ENCODE measurements at regions not wholly inside any gene's neighbourhood (a gene's known extent, or its start where the extent isn't known, plus 50 kb on each side); places are given as distances from the start of the nearest gene placed in this dataset.

GRCh38 chr3:31268868-31269267 lies 263.9 kb upstream of the STT3B start:
- FAIRE-seq (no peak), DNase-seq (ENCODE audit: low read depth) (no peak)
- H3K27me3 ChIP-seq (ENCODE audit: control insufficient read depth, insufficient read depth, low read length) = no peaks in the 10 kb centered on the region
- no peaks in the 10 kb centered on the region for H3K36me3 ChIP-seq (ENCODE audit: control insufficient read depth, insufficient read depth, low read length)
- no peak overlapping the region for H3K4me3 ChIP-seq (ENCODE audit: low read depth, low read length)
- TF ChIP-seq, protein P1, sequence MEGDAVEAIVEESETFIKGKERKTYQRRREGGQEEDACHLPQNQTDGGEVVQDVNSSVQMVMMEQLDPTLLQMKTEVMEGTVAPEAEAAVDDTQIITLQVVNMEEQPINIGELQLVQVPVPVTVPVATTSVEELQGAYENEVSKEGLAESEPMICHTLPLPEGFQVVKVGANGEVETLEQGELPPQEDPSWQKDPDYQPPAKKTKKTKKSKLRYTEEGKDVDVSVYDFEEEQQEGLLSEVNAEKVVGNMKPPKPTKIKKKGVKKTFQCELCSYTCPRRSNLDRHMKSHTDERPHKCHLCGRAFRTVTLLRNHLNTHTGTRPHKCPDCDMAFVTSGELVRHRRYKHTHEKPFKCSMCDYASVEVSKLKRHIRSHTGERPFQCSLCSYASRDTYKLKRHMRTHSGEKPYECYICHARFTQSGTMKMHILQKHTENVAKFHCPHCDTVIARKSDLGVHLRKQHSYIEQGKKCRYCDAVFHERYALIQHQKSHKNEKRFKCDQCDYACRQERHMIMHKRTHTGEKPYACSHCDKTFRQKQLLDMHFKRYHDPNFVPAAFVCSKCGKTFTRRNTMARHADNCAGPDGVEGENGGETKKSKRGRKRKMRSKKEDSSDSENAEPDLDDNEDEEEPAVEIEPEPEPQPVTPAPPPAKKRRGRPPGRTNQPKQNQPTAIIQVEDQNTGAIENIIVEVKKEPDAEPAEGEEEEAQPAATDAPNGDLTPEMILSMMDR (IDR thresholded peaks at IDR 0.05; ENCODE audit: insufficient read depth, low read length, severe bottlenecking) = no peak

DNA sequence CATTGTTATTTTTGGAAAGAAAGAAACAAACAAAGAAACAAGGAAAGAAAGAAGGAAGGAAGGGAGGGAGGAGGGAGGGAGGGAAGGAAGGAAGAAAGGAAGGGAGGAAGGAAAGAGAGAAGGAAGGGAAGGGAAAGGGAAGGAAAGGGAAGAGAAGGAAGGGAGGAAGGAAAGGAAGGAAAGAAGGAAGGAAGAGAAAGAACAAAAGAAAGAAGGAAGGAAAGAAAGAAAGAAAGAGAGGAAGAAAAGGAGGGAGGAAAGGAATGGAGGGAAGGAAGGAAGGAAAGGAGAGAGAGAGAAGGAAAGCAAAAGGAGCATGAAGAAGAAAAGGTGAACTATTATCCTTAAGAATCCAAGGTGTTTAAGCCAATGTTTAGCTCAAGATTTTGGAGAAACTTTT lies 262.7 kb upstream of the STT3B start:
- FAIRE-seq = no peak

DNA sequence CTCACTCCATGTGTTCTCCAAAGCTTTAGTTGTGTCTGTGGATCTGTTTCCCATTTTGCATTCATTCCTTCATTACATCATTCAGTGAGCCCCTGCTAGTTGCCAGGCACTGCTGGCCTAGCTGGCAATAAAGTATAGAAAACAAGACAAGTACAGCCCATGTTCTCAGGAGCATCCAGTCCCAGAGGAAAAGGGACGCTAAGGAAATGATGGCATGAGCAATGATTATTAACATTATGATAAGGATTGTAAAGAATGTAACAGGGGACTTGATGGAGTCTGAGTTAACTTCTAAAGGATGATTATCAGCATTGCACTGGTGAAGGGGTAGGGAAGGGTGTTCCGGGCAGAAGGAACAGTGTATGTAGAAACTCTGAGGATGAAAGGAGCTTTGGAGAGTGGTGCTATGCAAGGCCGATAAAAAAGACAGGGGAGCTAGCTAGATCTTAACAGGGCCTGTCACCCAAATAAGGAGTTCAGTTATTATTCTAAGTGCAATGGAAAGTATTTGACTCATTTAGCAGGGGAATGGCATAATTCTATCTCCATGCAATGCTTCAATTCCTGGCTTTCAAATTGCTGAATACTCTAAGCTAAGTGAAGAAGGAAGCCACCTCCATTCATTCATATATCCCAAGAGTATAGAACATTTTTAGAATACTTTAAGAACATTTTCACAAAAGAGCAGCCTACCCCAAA lies 258.2 kb upstream of the STT3B start:
- Histone ChIP-seq H3K4me3 (ENCODE audit: low read depth, low read length) (no peak overlapping the region), H3K36me3 (ENCODE audit: control insufficient read depth, insufficient read depth, low read length) (no peaks in the 10 kb centered on the region), H3K27me3 (ENCODE audit: control insufficient read depth, insufficient read depth, low read length) (no peaks in the 10 kb centered on the region)
- DNase-seq (ENCODE audit: low read depth) = no peak
- no peak for FAIRE-seq
- TF ChIP-seq, protein P1 (IDR thresholded peaks at IDR 0.05; ENCODE audit: insufficient read depth, low read length, severe bottlenecking) = no peak

More for the DNA sequence above, 262.7 kb upstream of the STT3B start:
- Histone ChIP-seq H3K36me3 (ENCODE audit: control insufficient read depth, insufficient read depth, low read length) (no peaks in the 10 kb centered on the region), H3K27me3 (ENCODE audit: control insufficient read depth, insufficient read depth, low read length) (no peaks in the 10 kb centered on the region), H3K4me3 (ENCODE audit: low read depth, low read length) (no peak overlapping the region)
- DNase-seq (ENCODE audit: low read depth) = no peak
- TF ChIP-seq, protein P1 (IDR thresholded peaks at IDR 0.05; ENCODE audit: insufficient read depth, low read length, severe bottlenecking) = no peak

DNA sequence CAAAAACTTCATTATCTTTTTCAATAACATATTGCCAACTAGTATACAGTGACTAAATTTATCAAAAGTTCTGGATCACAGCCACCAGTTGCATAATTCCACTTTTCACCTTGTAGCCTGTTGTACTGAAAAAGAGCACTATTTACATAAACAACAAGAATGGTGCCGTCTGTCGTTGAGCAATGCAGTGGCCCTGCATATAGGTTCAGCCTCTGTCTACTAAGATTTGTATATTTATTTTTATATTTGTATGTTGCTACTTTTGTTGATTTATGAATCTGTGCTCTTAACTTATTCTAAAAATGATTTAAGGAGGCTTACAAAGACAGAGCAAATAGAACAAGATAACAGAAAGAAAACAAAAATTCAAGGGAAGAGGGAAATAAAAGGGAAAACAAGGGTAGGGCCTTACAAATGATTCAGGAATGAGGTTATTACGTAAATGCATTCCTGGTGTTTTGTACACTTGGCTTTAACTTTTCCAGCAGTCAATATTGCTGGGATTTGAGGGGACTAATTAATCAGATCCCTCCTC lies 257.6 kb upstream of the STT3B start:
- Histone ChIP-seq H3K4me3 (ENCODE audit: low read depth, low read length) (no peak overlapping the region), H3K27me3 (ENCODE audit: control insufficient read depth, insufficient read depth, low read length) (no peaks in the 10 kb centered on the region), H3K36me3 (ENCODE audit: control insufficient read depth, insufficient read depth, low read length) (no peaks in the 10 kb centered on the region)
- FAIRE-seq = no peak
- DNase-seq (ENCODE audit: low read depth) = peak; percentile 91
- TF ChIP-seq, protein P1 (IDR thresholded peaks at IDR 0.05; ENCODE audit: insufficient read depth, low read length, severe bottlenecking) = no peak

GRCh38 chr3:31275583-31275982 lies 257.1 kb upstream of the STT3B start:
- Histone ChIP-seq H3K4me3 (ENCODE audit: low read depth, low read length) (no peak overlapping the region), H3K27me3 (ENCODE audit: control insufficient read depth, insufficient read depth, low read length) (no peaks in the 10 kb centered on the region), H3K36me3 (ENCODE audit: control insufficient read depth, insufficient read depth, low read length) (no peaks in the 10 kb centered on the region)
- TF ChIP-seq, protein P1 (IDR thresholded peaks at IDR 0.05; ENCODE audit: insufficient read depth, low read length, severe bottlenecking) = no peak
- no peak for DNase-seq (ENCODE audit: low read depth)
- FAIRE-seq = no peak

GRCh38 chr3:31277582-31277981 lies 255.1 kb upstream of the STT3B start:
- TF ChIP-seq, protein P1 (IDR thresholded peaks at IDR 0.05; ENCODE audit: insufficient read depth, low read length, severe bottlenecking) = no peak
- FAIRE-seq (no peak), DNase-seq (ENCODE audit: low read depth) (no peak)
- H3K27me3 ChIP-seq (ENCODE audit: control insufficient read depth, insufficient read depth, low read length) = no peaks in the 10 kb centered on the region
- H3K4me3 ChIP-seq (ENCODE audit: low read depth, low read length) = no peak overlapping the region
- no peaks in the 10 kb centered on the region for H3K36me3 ChIP-seq (ENCODE audit: control insufficient read depth, insufficient read depth, low read length)

Measured in bronchial epithelial cell (primary cell).